WTC11 (cell line): ENCODE measurements at regions not wholly inside any gene's neighbourhood (a gene's known extent, or its start where the extent isn't known, plus 50 kb on each side); places are given as distances from the start of the nearest gene placed in this dataset.
"Not testable (repeated sequence)": the region's sequence is repeated elsewhere in the genome, so short reads cannot be mapped to it uniquely, and the experiment has no call there.

ENCODE experiments used
- CREM ChIP-seq: sonication (generic); formaldehyde crosslinking; IDR thresholded peaks from 2 replicates; pipeline ENCODE4 v1.8.1; 2022; ENCODE audit warnings: mild to moderate bottlenecking, missing genetic modification reagents, moderate library complexity
- CTCF ChIP-seq: fragments of 200-600 bp; IDR thresholded peaks from 2 replicates; pipeline ENCODE4 v1.8.0; 2022; ENCODE audit warnings: antibody characterized with exemption
- NR3C1 ChIP-seq: sonication (generic); formaldehyde crosslinking; conservative IDR thresholded peaks from 2 replicates; pipeline ENCODE4 v1.8.1; 2023; ENCODE audit warnings: low read depth, mild to moderate bottlenecking, missing genetic modification reagents
- TCF7 ChIP-seq: sonication (generic); formaldehyde crosslinking; IDR thresholded peaks from 2 replicates; pipeline ENCODE4 v1.8.0; 2022; ENCODE audit warnings: mild to moderate bottlenecking, low read depth, missing genetic modification reagents, moderate library complexity
- TF ChIP-seq, protein P1 (sequence below): sonication (generic); formaldehyde crosslinking; IDR thresholded peaks from 2 replicates; pipeline ENCODE4 v1.8.1; 2023; ENCODE audit warnings: mild to moderate bottlenecking, missing genetic modification reagents, moderate library complexity

GRCh38 chr7:155239431-155240087 lies 58.1 kb upstream of the INSIG1 start:
- TF ChIP-seq CTCF; NR3C1; CREM (CRISPR knock-in tag); TCF7 (CRISPR knock-in tag): not testable (repeated sequence)
- TF ChIP-seq, protein P1, sequence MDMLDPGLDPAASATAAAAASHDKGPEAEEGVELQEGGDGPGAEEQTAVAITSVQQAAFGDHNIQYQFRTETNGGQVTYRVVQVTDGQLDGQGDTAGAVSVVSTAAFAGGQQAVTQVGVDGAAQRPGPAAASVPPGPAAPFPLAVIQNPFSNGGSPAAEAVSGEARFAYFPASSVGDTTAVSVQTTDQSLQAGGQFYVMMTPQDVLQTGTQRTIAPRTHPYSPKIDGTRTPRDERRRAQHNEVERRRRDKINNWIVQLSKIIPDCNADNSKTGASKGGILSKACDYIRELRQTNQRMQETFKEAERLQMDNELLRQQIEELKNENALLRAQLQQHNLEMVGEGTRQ (CRISPR knock-in tag) = not testable (repeated sequence)
